Fibroblast of upper back skin (primary cell): ENCODE measurements at regions not wholly inside any gene's neighbourhood (a gene's known extent, or its start where the extent isn't known, plus 50 kb on each side); places are given as distances from the start of the nearest gene placed in this dataset.
"Not testable (repeated sequence)": the region's sequence is repeated elsewhere in the genome, so short reads cannot be mapped to it uniquely, and the experiment has no call there.

ENCODE experiments used
- DNase-seq: peaks from one replicate; pipeline ENCODE4 v3.0.0-alpha.2; 2013

GRCh38 chr5:20752179-20752578 lies 764.2 kb upstream of the CDH18 start:
- DNase-seq: not testable (repeated sequence)

GRCh38 chr5:20735715-20736114 lies 747.7 kb upstream of the CDH18 start:
- DNase-seq: not testable (repeated sequence)

- not testable (repeated sequence) for DNase-seq
These were observed 744.2 kb upstream of the CDH18 start for GRCh38 chr5:20732223-20732622.

GRCh38 chr5:20721286-20721685 lies 733.3 kb upstream of the CDH18 start:
- DNase-seq: not testable (repeated sequence)

GRCh38 chr5:20711520-20712155 lies 723.6 kb upstream of the CDH18 start:
- peak; percentile 41 for DNase-seq

GRCh38 chr5:20707634-20708033 lies 719.6 kb upstream of the CDH18 start:
- not testable (repeated sequence) for DNase-seq

- no peak for DNase-seq
These were observed 706.1 kb upstream of the CDH18 start for GRCh38 chr5:20694121-20694520.

GRCh38 chr5:20692913-20693312 lies 704.9 kb upstream of the CDH18 start:
- no peak for DNase-seq

GRCh38 chr5:20683241-20683940 lies 695.4 kb upstream of the CDH18 start:
- no peak for DNase-seq

GRCh38 chr5:20680718-20681302 lies 692.8 kb upstream of the CDH18 start:
- no peak for DNase-seq

- peak; percentile 98 for DNase-seq
These were observed 690.9 kb upstream of the CDH18 start for GRCh38 chr5:20678814-20679298.

GRCh38 chr5:20678386-20678785 lies 690.4 kb upstream of the CDH18 start:
- DNase-seq: no peak

GRCh38 chr5:20660588-20660987 lies 672.6 kb upstream of the CDH18 start:
- DNase-seq: no peak

- DNase-seq: no peak
These were observed 668.3 kb upstream of the CDH18 start for GRCh38 chr5:20656262-20656661.

GRCh38 chr5:20655211-20655610 lies 667.2 kb upstream of the CDH18 start:
- no peak for DNase-seq

- DNase-seq: no peak
These were observed 666.7 kb upstream of the CDH18 start for GRCh38 chr5:20654746-20655145.

- no peak for DNase-seq
These were observed 666.0 kb upstream of the CDH18 start for GRCh38 chr5:20654033-20654432.

GRCh38 chr5:20649966-20650365 lies 662.0 kb upstream of the CDH18 start:
- no peak for DNase-seq

- DNase-seq: no peak
These were observed 661.0 kb upstream of the CDH18 start for GRCh38 chr5:20648981-20649380.

- DNase-seq: no peak
These were observed 648.7 kb upstream of the CDH18 start for GRCh38 chr5:20636686-20637085.

GRCh38 chr5:20619591-20619990 lies 631.6 kb upstream of the CDH18 start:
- DNase-seq: no peak

- DNase-seq: no peak
These were observed 630.3 kb upstream of the CDH18 start for GRCh38 chr5:20618340-20618739.

- DNase-seq: no peak
These were observed 629.8 kb upstream of the CDH18 start for GRCh38 chr5:20617841-20618240.

- DNase-seq: no peak
These were observed 628.0 kb upstream of the CDH18 start for GRCh38 chr5:20615888-20616563.
